CD4-positive, alpha-beta T cell treated with Interleukin-15 for 4 hours (primary cell): ENCODE measurements at regions not wholly inside any gene's neighbourhood (a gene's known extent, or its start where the extent isn't known, plus 50 kb on each side); places are given as distances from the start of the nearest gene placed in this dataset.
"Not testable (repeated sequence)": the region's sequence is repeated elsewhere in the genome, so short reads cannot be mapped to it uniquely, and the experiment has no call there.

Experiments
- DNase-seq: peaks from one replicate; pipeline ENCODE4 v3.0.0-alpha.2; 2020; ENCODE audit warnings: low spot score

DNA sequence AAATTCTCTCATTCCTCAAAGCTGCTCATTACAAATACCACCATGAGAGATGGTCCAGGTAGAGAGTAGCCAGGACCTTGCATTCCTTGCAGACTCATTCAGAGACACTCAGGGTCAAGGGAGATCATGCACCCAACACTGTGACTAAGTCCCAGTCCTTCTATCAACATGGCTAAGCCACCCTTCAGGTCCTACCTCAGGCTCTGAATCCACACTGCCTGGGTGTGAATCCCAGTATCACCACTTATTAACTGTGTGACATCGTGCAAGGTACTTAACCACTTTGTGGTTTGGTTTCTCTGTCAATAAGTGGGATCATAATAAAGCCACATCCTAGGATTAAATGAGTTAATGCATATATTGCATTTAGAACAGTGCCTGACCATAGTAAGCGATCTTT is 124.1 kb upstream of the NEIL3 start:
- no peak for DNase-seq

DNA sequence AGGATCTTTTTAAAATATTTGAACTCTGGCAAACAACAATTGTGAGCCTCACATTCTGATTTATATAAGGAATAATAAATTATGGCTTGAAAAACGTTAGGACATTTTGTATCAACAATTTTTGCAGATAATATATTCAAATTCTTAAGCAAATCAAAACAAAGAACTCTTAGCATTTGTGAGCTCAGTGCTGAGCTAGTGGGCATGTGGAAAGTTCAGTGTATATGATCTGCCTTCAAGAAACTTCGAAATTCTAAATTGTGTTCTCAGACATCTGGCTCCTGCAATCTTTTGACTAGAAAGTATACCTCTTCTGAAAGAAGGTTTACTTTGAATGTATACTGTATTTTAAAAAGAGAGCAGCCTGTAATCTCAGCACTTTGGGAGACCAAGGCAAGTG is 122.3 kb upstream of the NEIL3 start:
- no peak for DNase-seq

DNA sequence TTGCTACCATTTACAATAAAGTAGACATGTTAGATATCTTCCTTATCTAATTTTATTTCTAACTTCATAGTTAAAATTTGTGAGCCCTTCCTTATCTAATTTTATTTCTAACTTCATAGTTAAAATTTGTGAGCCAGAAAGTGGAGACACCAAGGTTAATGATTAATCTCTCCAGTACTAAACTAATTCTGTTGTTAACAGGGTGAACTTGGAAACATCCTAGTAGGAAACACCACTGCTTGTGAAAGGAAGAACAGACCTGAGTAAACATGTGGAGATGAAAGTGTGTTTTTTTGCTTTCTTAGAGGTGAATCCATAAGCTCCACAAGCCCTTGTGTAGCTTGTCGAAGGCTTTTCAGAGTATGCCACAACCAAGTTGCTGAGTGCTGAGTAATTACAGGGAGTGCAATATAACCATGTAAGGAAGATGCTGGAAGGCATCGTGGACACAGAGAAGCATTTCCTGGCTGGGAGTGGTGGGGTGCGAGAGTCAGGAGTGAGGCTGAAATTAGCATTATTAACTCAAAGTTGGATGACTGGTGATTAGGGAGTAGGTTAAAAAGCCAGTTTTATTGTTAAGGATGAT is 118.6 kb upstream of the NEIL3 start:
- DNase-seq = no peak

DNA sequence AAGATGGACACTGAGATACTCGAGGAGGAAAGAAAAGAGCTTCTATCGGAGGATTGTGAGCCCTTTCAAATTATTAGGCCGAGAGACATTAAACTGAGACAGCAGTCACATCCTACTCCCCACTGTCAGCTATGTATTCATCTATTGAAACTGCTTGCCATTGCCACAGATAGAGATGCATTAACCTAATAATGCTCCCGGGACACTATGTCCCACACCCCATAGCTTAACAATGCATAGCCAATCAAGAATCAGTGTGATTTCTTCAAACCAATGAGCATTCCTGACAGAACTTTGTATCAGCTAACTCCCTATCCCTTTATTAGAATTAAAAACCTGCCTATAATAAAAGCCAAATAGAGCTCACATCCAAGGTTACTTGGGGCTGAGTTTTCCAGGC is 118.1 kb upstream of the NEIL3 start:
- DNase-seq = no peak

DNA sequence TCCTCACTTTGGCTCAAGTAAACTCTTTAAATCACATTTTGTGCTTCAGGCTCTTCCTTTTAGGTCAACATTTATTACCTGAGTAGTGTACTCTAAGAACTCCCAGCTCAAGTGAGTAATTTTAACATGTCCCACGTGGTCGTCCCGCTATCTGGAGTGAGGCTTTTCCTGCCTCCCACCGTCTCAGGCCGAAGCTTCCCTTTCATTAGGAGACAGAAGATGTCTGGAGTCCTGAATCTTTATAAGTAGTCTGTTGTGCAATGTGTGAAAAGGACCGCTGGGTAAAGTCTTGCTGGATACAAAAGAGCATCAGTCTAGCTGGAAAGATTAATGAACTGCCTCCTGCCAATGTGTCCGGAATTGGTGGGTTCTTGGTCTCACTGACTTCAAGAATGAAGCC is 117.7 kb upstream of the NEIL3 start:
- no peak for DNase-seq

DNA sequence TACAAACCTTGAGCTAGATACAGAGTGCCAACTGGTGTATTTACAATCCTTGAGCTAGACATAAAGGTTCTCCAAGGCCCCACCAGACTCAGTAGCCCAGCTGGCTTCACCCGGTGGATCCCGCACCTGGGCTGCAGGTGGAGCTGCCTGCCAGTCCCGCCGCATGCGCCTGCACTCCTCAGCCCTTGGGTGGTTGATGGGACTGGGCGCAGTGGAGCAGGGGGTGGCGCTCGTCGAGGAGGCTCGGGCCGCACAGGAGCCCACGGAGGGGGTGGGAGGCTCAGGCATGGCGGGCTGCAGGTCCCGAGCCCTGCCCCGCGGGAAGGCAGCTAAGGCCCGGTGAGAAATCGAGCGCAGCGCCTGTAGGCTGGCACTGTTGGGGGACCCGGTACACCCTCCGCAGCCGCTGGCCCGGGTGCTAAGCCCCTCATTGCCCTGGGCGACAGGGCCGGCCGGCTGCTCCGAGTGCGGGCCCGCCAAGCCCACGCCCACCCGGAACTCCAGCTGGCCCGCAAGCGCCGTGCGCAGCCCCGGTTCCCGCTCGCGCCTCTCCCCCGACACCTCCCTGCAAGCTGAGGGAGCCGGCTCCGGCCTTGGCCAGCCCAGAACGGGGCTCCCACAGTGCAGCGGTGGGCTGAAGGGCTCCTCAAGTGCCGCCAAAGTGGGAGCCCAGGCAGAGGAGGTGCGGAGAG is 116.5 kb upstream of the NEIL3 start:
- DNase-seq = not testable (repeated sequence)

DNA sequence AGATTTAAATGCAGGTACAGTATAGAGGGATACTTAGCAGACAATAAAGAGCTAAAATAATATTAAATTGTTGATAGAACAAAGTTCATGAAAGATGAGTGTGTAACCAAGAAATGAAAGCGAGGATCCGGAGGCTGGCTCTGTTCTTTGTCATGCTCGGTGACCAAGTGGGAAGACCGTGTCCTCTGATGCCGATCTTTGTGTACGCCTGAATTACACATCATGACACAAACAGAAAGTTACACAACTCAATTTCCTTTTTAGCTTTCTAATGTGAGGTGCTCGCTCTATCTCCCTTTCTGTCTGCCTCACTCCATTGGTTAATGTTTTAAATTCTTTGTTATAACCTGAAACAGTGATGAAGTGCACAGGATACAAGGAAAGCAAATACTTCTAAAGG is 114.8 kb upstream of the NEIL3 start:
- DNase-seq = no peak

DNA sequence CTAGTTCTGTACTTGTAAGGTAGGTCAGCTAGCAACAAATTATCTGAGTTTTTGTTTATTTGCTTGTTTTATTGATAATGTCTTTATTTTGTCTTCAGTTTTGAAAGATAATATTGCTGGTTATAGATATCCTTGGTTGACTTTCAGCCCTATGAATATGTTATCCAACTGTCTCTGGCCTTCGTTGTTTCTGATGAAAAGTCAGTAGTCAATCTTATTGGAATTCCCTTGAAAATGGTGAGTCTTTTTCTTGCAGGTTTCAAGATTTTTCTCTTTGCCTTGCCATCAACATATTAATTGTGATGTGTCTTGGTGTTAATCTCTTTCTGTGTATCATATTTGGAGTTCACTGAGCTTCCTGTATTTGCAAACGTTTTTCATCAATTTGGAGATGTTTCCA is 113.1 kb upstream of the NEIL3 start:
- no peak for DNase-seq

DNA sequence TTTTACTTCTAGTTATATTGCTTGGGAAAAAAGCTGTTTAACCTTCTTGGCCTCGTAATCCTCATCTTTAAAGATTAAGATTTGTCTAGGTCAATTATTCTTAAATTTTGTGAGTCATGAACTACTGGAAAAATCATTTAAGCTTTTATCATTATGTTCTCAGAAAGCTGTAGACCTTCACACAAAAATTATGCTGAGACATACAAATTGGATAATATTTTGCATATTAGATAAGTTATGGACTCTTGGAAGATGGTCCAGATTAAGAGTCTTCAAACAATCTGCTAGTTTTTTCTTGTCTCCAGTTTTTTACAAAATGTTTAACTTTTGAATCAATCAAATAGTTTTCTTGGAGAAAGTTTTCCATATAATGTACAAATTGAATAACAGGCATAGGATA is 108.1 kb upstream of the NEIL3 start:
- DNase-seq = no peak

DNA sequence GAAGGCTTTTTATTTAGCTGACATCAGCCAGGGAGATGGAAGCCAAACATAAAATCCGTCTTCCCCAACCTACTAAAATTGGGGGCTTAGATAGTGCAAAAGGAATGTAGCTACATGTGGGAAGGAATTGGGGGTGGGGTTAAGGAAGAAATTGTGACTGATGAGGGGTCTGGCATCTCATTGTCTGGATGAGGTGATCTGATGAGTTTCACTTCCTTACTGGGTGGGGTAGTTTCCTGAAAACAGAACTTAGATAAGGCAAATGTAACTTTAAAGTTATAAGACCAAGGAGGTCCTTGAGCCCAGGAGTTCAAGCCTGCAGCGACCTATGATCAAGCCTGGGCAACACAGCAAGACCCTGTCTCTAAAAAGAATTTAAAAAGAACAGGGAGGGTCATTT is 105.5 kb upstream of the NEIL3 start:
- no peak for DNase-seq

DNA sequence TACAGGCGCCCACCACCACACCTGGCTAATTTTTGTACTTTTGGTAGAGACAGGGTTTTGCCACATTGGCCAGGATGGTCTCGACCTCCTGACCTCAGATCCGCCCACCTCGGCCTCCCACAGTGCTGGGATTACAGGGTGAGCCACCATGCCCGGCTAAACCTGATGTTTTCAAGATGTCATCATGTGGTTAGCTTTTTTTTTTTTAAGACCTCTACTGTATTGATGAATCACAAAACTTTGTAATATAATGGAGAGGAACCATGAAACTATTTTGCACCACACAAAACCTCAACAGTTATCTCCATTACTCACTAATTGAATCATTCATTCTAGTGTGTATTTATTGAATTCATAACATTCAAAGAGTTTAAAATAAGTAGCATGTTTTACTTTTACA is 94.7 kb upstream of the NEIL3 start:
- no peak for DNase-seq

DNA sequence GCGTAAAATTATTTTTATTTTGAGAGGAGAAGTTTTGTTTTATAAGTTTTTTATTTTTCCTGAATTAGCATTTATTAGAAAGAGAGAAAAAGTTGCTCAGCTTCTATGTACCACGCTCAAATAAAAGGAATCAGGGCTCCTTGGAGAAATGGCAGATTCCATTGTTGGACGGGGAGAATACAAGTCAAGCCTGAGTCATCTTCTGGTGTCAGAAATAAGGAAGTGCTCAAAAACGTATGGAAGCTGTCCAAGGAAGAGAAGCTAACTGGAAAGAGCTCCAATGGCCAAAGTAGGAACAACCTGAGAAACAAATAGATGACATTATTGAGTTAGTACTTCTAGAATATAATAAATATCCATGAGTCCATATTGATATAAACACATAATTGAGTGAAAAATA is 89.3 kb upstream of the NEIL3 start:
- DNase-seq = no peak

DNA sequence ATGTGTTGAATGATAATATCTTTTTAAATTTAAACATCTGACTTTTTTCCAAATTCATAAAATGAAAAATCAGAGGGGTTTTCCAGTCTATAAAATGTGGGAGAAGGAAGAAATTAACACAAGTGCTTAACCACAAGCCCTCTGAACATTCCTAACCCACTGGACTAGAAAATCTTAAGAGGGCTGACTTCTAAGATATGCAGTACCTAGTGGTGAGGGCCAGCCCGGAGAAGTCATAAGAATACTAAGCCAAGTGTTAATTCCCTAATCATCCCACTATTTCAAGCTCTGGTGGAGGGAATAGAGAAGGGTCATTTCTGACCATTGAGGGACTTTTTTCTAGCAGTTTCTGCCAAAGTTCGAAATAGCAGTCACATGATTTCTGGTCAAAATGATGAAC is 86.9 kb upstream of the NEIL3 start:
- no peak for DNase-seq

DNA sequence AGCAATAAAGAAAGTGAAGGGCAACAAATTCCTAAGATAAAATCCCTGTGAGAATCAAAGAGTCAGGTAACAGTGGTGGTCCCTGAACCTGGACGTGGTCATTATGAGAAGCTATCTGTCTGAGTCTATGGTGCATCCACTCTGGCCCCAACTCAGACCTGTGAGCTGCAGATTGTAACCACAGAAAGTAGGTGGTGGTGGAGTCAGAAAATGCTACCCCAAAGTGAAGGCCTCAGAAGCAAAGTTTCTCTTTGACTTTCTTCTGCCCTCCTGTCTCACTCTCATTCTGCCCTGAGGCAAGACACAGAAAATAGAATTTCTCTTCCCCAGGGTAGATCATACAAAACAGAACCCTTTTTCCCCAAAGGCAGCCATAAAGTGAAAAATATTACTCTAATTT is 84.1 kb upstream of the NEIL3 start:
- no peak for DNase-seq

DNA sequence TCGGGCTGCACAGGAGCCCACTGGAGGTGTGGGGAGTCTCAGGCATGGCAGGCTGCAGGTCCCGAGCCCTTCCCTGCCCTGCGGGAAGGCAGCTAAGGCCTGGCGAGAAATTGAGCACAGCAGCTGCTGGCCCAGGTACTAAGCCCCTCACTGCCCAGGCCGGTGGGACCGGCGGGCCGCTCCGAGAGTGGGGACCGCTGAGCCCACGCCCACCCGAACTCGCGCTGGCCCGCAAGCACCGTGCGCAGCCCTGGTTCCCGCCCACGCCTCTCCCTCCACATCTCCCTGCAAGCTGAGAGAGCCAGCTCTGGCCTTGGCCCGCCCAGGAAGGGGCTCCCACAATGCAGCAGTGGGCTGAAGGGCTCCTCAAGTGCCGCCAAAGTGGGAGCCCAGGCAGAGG is 82.0 kb upstream of the NEIL3 start:
- no peak for DNase-seq

DNA sequence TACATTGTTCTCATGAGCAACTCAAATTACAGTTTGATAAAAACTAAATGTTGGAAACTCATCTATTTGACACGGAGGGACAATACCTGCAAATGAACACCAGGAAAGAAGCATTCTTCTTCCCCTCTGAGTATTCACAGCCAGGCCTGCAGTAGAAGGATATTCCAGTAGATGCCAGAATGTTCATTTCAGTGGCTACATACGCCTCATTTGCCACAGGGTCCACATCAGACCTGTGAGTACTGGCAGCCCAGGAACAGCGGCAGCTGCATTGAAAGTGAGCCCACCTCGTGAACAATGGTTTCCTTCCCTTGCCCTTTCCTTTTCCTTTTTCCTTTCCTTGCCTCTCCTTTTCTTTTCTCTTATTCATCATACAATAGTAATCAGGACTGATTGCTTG is 81.1 kb upstream of the NEIL3 start:
- no peak for DNase-seq

DNA sequence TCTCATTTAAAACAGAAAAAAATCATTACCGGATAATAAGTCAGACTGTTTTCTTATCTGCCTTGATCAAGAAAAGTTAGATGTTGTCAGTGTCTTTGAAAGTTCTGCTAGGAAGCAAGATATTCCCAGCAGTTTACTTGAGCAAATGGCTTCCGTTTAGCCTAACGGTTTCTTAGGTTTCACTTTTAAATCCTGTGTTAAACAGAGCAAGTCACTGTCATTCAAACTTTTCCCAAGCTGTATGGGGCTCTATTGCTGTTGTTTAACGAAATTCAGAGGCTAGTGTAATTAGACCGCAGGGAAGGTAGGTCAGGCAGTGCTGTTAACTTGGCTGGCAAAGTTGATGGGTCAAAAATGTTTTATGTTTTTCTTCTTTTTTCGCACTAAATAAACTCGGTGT is 80.3 kb upstream of the NEIL3 start:
- DNase-seq = no peak

DNA sequence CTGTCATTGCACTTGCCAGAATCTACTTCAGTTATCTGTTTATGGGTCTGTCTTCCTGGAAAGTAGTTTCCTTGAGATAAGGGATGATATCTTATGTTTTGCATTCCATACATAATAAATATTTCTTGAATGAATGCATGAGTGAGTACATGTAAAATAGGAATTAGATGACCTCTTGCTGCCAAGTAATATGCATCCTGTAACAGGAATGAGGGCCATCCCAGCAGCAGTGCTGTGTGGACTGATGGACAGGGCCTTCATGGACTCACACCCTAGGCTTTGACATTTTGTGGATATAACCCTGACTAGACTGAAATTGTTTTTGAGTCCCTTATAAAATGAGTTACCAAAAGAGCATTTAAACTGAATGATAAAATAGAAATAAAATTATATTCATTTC is 77.2 kb upstream of the NEIL3 start:
- no peak for DNase-seq

DNA sequence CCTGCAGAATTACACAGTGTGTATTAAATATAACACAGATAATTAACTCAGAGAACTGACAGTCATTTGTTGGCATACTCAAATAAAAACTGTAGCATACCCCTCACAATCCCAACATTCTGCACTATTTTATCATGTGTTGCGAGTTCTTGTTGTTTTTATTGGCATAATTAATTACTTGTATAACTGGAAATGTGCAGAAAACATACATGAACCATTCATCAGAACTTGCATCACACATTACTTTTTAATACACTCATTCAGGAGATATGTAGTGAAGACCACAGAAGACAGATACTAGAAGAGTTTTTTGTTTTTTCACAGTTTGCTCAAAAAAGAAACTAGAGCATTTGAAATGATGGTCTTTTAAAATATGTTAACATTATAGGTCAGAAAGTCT is 74.6 kb upstream of the NEIL3 start:
- DNase-seq = no peak

DNA sequence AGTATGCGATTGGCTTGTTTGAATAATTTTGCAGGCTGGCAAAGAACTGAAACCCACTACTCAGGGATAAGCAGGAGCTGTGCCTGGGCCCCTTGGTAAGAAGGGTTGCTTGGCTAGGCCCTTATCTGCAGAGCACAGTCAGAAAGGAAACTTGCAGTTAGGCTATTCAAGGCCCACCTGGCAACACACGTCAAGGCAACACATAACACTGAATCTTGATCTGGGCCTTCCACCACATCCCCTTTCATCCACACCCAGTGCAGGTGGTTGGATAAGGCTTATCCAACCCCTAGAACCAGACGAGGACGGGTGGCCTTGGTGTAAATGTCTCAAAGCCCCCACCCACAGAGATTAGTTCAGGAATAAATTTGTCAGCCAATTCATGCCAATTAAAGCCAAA is 72.8 kb upstream of the NEIL3 start:
- DNase-seq = no peak

DNA sequence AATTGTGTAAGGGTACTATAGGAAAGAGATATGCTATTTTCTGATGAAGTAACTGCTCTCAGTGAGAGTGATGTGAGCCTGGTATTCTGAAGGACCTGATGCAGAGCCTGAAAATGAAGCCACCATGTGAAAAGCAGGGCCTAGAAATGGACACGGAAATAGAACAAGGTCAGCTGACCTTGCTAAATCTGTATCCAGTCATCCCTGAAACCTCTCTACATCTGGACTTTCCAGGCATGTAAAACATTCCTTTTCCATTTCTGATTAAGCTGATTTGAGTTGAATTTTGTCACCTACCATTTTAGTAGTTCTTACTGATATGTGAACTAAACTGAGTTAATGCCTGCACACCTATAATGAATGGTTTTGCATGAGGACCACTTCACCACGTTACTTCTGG is 72.4 kb upstream of the NEIL3 start:
- DNase-seq = no peak

DNA sequence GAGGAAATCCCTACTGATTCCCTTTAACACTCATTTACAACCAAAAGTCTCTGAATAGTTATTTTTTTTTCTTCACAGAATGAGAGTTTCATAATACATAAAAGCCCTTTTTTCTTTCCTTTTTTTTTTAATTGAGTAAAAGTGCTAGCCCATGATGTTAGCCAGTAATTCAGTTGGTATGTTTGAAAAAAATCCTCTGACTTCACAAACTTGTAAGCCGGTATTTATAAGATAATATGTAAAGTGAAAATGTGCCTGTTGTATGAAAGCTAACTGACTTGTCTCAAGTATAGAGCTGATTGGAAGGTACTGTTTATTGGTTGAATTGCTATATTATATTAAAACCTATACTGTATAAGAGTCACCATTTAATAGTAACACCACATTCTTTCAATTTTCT is 70.2 kb upstream of the NEIL3 start:
- no peak for DNase-seq

DNA sequence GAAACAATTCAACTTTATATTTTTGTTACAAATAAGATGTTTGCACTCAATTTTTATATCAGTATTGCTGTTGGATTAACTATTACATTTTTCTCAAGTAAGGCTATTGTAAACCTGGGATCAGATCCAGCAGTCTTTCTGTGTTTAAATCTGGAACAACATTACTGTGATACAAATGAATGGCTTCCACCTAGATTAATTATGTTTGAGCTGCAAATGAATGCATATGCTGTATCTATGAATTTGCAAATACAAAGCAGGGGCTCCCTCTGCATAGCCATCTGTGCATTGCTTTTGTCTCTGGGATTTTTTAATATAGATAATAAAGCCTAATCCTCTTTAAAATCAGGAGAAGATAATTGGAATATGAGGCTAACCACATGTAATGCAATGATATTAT is 69.8 kb upstream of the NEIL3 start:
- no peak for DNase-seq

DNA sequence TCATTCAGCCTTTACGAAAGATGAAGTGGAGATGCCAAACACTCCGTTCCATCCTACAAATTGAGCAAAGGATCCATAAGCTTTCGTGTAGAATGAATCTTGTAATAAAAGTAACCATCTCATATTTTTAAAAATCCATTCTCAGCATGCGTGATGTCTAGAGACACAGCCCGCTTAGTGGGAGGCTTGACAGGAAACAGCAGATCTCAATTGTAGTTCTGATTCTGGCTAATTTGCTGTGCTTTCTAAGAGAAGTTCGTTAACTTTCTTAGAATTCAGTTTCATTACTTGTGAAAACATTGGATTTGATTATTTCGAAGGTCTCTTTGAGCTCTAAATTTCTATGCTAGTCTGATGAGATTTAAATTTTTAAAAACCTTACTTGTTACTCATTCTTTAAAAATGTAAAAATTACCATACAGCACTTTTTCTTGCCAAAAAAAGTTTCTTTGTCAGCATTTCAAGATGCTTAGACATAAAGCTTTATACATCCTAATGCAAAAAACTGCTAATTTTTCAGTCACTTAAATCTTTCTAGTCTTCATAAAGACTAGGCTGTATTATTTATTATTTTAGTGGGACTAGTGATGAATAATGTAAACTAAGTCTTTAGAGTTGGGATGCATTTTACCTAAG is 66.9 kb upstream of the NEIL3 start:
- DNase-seq = no peak
